Vagina (tissue), 2 donors: ENCODE measurements at regions not wholly inside any gene's neighbourhood (a gene's known extent, or its start where the extent isn't known, plus 50 kb on each side); places are given as distances from the start of the nearest gene placed in this dataset.

Source experiments
- POLR2A ChIP-seq, 2 donors: fragments of 450-650 bp; IDR thresholded peaks; one replicate each; pipeline ENCODE4 v1.6.1; 2017; ENCODE audit warnings: antibody characterized with exemption in 2 of 2, mild to moderate bottlenecking in 2 of 2, moderate library complexity in 2 of 2
- TF ChIP-seq, protein P1 (sequence below), 3 experiments: fragments of 450-650 bp in 2 of 3; fragments of 200-600 bp in 1 of 3; sonication (generic) in 1 of 3; IDR thresholded peaks; one replicate each; pipeline ENCODE4 v1.5.1; 2017 to 2019; ENCODE audit warnings: antibody characterized with exemption in 3 of 3, mild to moderate bottlenecking in 2 of 3, moderate library complexity in 2 of 3

DNA sequence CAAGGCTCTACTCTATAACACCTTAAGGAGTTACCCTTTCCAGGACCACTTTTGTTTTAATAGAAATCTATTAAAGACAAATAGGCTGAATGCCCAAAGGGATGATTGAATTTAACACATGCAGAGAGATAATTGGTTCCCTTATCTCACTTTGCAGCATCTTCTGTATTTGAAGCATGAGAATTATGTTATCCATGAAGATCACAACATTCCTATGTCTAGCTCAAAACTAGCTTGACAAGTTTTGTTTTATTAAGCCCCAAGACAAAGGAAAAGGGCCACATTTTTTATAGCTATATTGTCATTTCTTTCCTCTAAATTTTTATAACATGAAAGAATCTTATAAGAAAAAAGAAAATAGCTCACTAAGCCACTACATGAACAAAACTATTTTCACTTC lies 57.9 kb upstream of the FTMT start:
- TF ChIP-seq, protein P1, sequence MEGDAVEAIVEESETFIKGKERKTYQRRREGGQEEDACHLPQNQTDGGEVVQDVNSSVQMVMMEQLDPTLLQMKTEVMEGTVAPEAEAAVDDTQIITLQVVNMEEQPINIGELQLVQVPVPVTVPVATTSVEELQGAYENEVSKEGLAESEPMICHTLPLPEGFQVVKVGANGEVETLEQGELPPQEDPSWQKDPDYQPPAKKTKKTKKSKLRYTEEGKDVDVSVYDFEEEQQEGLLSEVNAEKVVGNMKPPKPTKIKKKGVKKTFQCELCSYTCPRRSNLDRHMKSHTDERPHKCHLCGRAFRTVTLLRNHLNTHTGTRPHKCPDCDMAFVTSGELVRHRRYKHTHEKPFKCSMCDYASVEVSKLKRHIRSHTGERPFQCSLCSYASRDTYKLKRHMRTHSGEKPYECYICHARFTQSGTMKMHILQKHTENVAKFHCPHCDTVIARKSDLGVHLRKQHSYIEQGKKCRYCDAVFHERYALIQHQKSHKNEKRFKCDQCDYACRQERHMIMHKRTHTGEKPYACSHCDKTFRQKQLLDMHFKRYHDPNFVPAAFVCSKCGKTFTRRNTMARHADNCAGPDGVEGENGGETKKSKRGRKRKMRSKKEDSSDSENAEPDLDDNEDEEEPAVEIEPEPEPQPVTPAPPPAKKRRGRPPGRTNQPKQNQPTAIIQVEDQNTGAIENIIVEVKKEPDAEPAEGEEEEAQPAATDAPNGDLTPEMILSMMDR (IDR thresholded peaks at IDR 0.05): no peak
- no peak for TF ChIP-seq POLR2A (IDR thresholded peaks at IDR 0.05)
